B cell (primary cell): ENCODE measurements at regions not wholly inside any gene's neighbourhood (a gene's known extent, or its start where the extent isn't known, plus 50 kb on each side); places are given as distances from the start of the nearest gene placed in this dataset.

Experiments used
- CTCF ChIP-seq: fragments of 200-600 bp; IDR thresholded peaks from one replicate; pipeline ENCODE4 v1.8.0; 2022; ENCODE audit warnings: antibody characterized with exemption, mild to moderate bottlenecking
- EZH2 ChIP-seq: IDR thresholded peaks from 2 replicates; pipeline ENCODE4 v1.6.1; 2012; ENCODE audit warnings: borderline replicate concordance, low read depth, mild to moderate bottlenecking, moderate library complexity, low read length; ENCODE audit not compliant: insufficient read depth, poor library complexity, severe bottlenecking

- TF ChIP-seq CTCF (no peak), EZH2 (no peak)
Observed at GRCh38 chr16:13634253-13634652, 285.7 kb upstream of the ERCC4 start.
